Effector memory CD4-positive, alpha-beta T cell (primary cell): ENCODE measurements at regions not wholly inside any gene's neighbourhood (a gene's known extent, or its start where the extent isn't known, plus 50 kb on each side); places are given as distances from the start of the nearest gene placed in this dataset.
"Not testable (repeated sequence)": the region's sequence is repeated elsewhere in the genome, so short reads cannot be mapped to it uniquely, and the experiment has no call there.

Source experiments
- DNase-seq, 3 donors: peaks; one replicate each; pipeline ENCODE4 v3.0.0-alpha.2; 2020
- H3K27ac ChIP-seq: 2 replicates; pipeline ENCODE4 v1.7.0; 2013; ENCODE audit warnings: mild to moderate bottlenecking, low read length, moderate library complexity; ENCODE audit not compliant: insufficient read depth, poor library complexity, severe bottlenecking
- H3K27me3 ChIP-seq: replicated peaks from 2 replicates; pipeline ENCODE4 v1.7.0; 2013; ENCODE audit warnings: mild to moderate bottlenecking, low read length; ENCODE audit not compliant: insufficient read depth, control insufficient read depth, poor library complexity, severe bottlenecking
- H3K36me3 ChIP-seq: 2 replicates; pipeline ENCODE4 v1.7.0; 2013; ENCODE audit warnings: mild to moderate bottlenecking, low read length, moderate library complexity; ENCODE audit not compliant: control insufficient read depth, insufficient read depth
- H3K4me1 ChIP-seq: 2 replicates; pipeline ENCODE4 v1.7.0; 2013; ENCODE audit warnings: low read length, mild to moderate bottlenecking; ENCODE audit not compliant: control insufficient read depth, insufficient read depth, poor library complexity, severe bottlenecking
- H3K4me3 ChIP-seq: 2 replicates; pipeline ENCODE4 v1.7.0; 2013; ENCODE audit warnings: low read length, low read depth, mild to moderate bottlenecking; ENCODE audit not compliant: insufficient read depth, poor library complexity, severe bottlenecking
- H3K9me3 ChIP-seq: 2 replicates; pipeline ENCODE4 v1.7.0; 2013; ENCODE audit warnings: mild to moderate bottlenecking, low read length, moderate library complexity; ENCODE audit not compliant: control insufficient read depth

DNA sequence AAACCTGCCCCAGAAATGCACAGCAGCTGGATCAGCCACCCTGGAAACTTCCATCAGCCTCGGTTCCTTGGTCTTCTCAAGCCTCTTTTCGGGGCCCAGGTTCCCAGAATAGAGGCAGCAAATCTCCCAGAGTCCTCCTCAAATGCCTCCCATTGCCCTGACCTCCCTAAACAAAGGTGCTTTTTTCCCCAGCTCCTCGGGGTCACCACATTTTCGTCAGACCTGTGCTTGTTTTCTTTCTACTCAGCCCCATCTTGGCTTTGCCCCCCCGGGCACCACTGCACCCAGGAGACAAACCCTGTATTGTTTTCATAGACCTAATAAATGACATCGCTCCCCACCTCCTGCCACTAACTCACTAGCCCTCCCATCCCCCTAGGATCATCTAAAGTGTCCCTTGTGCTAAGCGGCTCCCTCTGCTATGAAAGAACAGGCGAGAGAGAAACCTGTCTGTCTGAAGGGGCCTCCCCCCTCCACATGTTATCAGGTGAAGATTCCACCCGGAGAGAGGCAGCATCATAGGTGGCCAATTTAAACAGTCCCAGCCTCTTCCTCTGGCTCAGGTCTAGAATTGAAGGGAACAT is 451.1 kb downstream of the SOX9 start:
- H3K36me3 ChIP-seq = no peaks in the 10 kb centered on the region
- no peak for DNase-seq
- no peaks in the 10 kb centered on the region for H3K9me3 ChIP-seq
- H3K4me3 ChIP-seq = no peak overlapping the region
- no peaks in the 10 kb centered on the region for H3K4me1 ChIP-seq
- H3K27me3 ChIP-seq = no peaks in the 10 kb centered on the region
- H3K27ac ChIP-seq = no peak overlapping the region

- no peaks in the 10 kb centered on the region for H3K4me1 ChIP-seq
- H3K9me3 ChIP-seq = no peaks in the 10 kb centered on the region
- H3K27ac ChIP-seq = no peak overlapping the region
- H3K4me3 ChIP-seq = no peak overlapping the region
- no peaks in the 10 kb centered on the region for H3K27me3 ChIP-seq
- H3K36me3 ChIP-seq = no peaks in the 10 kb centered on the region
- DNase-seq = no peak
Measured at GRCh38 chr17:72572604-72573491, 452.0 kb downstream of the SOX9 start.

GRCh38 chr17:72573492-72573801 is 452.6 kb downstream of the SOX9 start:
- not testable (repeated sequence) for H3K27ac ChIP-seq, DNase-seq, H3K4me1 ChIP-seq, H3K4me3 ChIP-seq, H3K36me3 ChIP-seq, H3K27me3 ChIP-seq, H3K9me3 ChIP-seq

DNA sequence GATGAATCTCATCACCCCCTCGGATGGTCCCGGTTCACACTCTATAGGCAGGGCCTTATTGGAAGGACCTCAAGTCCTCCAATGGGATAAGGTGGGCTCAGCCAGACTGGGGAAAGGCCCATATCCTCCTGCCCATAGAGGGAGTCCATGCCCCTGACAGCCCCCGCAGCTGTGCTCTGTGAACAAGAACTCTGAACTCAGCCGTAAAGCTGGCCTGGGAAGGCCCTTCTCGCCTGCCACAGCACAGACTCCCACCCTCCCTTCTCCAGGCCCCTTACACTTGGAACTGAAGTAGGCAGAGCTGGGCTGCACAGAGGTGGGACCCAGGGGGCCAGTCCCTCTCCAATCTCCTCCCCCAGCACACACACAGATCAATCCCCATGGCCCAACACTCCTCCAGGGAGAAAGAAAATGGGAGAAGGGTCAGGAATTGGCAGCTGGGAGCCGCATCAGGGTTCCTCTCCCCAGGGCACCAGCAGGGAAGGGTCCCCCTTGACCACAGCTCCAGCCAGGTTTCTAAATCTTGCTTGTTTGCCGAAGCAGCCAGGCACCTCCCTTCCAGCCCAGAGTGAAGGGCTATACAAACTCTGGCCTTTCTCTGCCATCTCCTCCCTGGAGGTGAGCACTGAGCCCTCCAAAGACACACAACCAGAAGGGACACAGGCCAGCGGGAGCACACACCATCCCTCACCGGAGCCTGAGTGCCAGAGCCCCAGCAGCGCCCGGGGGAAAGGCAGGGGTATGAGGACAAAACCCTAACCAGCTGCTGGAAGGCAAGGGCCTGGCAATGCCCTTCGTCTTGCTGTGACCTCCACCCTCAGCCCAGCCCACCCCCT is 454.1 kb downstream of the SOX9 start:
- no peaks in the 10 kb centered on the region for H3K4me1 ChIP-seq
- no peak overlapping the region for H3K4me3 ChIP-seq

DNA sequence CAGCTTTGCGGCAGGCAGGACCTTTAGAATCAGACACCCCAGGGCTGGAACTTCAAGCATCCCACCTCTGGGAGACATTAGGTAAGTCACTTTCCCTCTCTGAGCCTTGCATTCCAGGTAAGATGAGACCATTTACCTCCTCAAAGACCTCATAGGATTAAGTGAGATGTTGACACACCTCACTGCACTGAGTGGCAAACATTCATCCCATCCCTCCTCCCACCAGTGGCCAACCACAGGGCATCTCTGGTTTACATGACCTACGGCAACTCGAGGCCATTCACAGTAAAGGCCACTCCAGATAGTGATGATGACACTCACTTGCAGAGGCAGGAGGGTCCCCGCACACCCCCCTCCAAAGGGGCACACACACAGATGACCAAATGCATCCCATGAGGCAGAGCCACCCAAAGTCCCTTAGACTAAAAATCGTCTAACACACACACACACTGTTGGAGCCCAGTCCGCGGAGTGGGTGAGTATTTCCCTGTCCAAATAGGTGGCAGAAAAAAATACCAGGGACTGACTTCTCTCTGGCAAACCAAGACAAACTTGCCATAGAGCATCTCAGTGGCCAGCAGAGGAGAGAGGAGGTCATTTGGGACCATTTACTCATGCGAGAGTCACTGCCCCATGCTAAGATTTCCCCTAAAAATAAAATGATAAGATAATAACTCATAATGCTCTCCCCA is 454.9 kb downstream of the SOX9 start:
- Histone ChIP-seq H3K4me3 (no peak overlapping the region), H3K4me1 (no peaks in the 10 kb centered on the region), H3K36me3 (no peaks in the 10 kb centered on the region), H3K27ac (no peak overlapping the region), H3K27me3 (no peaks in the 10 kb centered on the region), H3K9me3 (no peaks in the 10 kb centered on the region)
- no peak for DNase-seq

More for the DNA sequence above, 454.1 kb downstream of the SOX9 start:
- Histone ChIP-seq H3K9me3 (no peaks in the 10 kb centered on the region), H3K27me3 (no peaks in the 10 kb centered on the region), H3K27ac (no peak overlapping the region), H3K36me3 (no peaks in the 10 kb centered on the region)
- no peak for DNase-seq

DNA sequence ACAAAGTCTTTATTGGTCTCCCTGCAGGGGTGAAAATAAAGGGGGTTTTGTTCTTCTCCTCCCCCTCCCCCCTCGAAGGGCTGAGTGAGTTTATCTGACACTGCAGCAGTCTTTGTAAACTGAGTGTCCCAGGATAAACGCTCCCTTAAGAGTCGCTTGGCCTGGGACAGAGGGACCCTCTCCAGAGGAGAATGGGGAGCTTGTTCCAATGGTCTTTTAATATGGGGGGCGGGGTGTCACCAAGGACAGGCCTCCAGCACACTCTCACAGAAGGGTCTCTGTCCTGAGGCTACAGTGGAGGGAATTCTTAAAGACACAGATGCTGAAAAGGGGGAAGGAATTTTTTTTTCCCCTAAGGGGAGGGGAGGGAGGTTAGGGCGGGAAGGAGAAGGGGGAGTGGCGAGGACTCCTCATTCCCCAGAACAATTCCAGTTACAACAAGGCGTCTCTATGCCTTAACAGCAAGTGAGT is 455.5 kb downstream of the SOX9 start:
- Histone ChIP-seq H3K27me3 (no peaks in the 10 kb centered on the region), H3K36me3 (no peaks in the 10 kb centered on the region), H3K27ac (no peak overlapping the region), H3K9me3 (no peaks in the 10 kb centered on the region), H3K4me1 (no peaks in the 10 kb centered on the region), H3K4me3 (no peak overlapping the region)
- no peak for DNase-seq

GRCh38 chr17:72578817-72579470 is 458.1 kb downstream of the SOX9 start:
- Histone ChIP-seq H3K9me3 (no peaks in the 10 kb centered on the region), H3K4me3 (no peak overlapping the region), H3K27me3 (no peaks in the 10 kb centered on the region), H3K4me1 (no peaks in the 10 kb centered on the region), H3K27ac (no peak overlapping the region), H3K36me3 (no peaks in the 10 kb centered on the region)
- DNase-seq = no peak

- no peak for DNase-seq
- Histone ChIP-seq H3K4me3 (no peak overlapping the region), H3K36me3 (no peaks in the 10 kb centered on the region), H3K27ac (no peak overlapping the region), H3K27me3 (no peaks in the 10 kb centered on the region), H3K9me3 (no peaks in the 10 kb centered on the region), H3K4me1 (no peaks in the 10 kb centered on the region)
Measured at GRCh38 chr17:72579990-72580320, 459.1 kb downstream of the SOX9 start.

GRCh38 chr17:72580321-72581127 is 459.7 kb downstream of the SOX9 start:
- Histone ChIP-seq H3K9me3 (no peaks in the 10 kb centered on the region), H3K27me3 (no peaks in the 10 kb centered on the region), H3K27ac (no peak overlapping the region), H3K4me3 (no peak overlapping the region), H3K4me1 (no peaks in the 10 kb centered on the region), H3K36me3 (no peaks in the 10 kb centered on the region)
- DNase-seq = no peak
